A549 (cell line): ENCODE measurements at regions not wholly inside any gene's neighbourhood (a gene's known extent, or its start where the extent isn't known, plus 50 kb on each side); places are given as distances from the start of the nearest gene placed in this dataset.

Source experiments
- ATAC-seq, 2 experiments: fragments of 200-7000 bp in 1 of 2; fragments of >200 bp in 1 of 2; cut with Nextera tagmentation in 1 of 2; cut with Tn5 transposase in 1 of 2; 3 replicates each; pipeline versions ENCODE4 v1.8.0 to v1.9.1; 2018 to 2020; ENCODE audit warnings: mild to moderate bottlenecking in 1 of 2, moderate library complexity in 1 of 2
- CTCF ChIA-PET: fragments of 300-600 bp; sonication (Branson Sonifier 250); formaldehyde crosslinking; extraction: SDS; loops from one replicate; lab custom pipeline; 2021; ENCODE audit warnings: antibody characterized with exemption, inconsistent platforms; lab: Yijun Ruan, JAX
- POLR2A ChIA-PET: fragments of 350-600 bp; formaldehyde crosslinking; extraction: SDS; loops from one replicate; lab custom pipeline; 2021; ENCODE audit warnings: antibody characterized with exemption, inconsistent platforms; lab: Yijun Ruan, JAX
- DNase-seq, 2 experiments: peaks; one replicate each; pipeline versions ENCODE4 v3.0.0 to v3.0.0-alpha.2; 2011 to 2016; ENCODE audit warnings: low read depth in 1 of 2, low spot score in 1 of 2
- FAIRE-seq: peaks from 2 replicates; lab custom pipeline; 2011; peaks lifted over from hg19 to GRCh38; lab: Jason Lieb, UNC
- H3K27ac ChIP-seq, 2 experiments: fragments of >200 bp; sonication (Bioruptor Twin); formaldehyde crosslinking; 3 replicates each; pipeline ENCODE4 v1.5.1; 2016 to 2017
- H3K4me1 ChIP-seq: fragments of >200 bp; sonication (Bioruptor Twin); formaldehyde crosslinking; 3 replicates; pipeline ENCODE4 v1.6.1; 2016
- H3K4me2 ChIP-seq: fragments of >200 bp; sonication (Bioruptor Twin); formaldehyde crosslinking; 3 replicates; pipeline ENCODE4 v1.6.1; 2016
- H3K4me3 ChIP-seq: fragments of >200 bp; sonication (Bioruptor Twin); formaldehyde crosslinking; 3 replicates; pipeline ENCODE4 v1.5.1; 2016
- H3K9me3 ChIP-seq: fragments of >200 bp; sonication (Bioruptor Twin); formaldehyde crosslinking; 3 replicates; pipeline ENCODE4 v1.6.1; 2016
- BHLHE40 ChIP-seq: IDR thresholded peaks from 2 replicates; pipeline ENCODE4 v1.6.1; 2012; ENCODE audit warnings: low read depth, low read length, inconsistent platforms
- CEBPB ChIP-seq, 2 experiments: fragments of >200 bp in 1 of 2; sonication (Bioruptor Twin) in 1 of 2; formaldehyde crosslinking in 1 of 2; IDR thresholded peaks; 2 replicates each; pipeline ENCODE4 v1.6.1; 2012 to 2016
- CHD2 ChIP-seq: fragments of 150-350 bp; IDR thresholded peaks from 2 replicates; pipeline ENCODE4 v1.6.1; 2014; ENCODE audit warnings: low read length; ENCODE audit not compliant: partially characterized antibody
- ESRRA ChIP-seq: fragments of 150-350 bp; IDR thresholded peaks from 2 replicates; pipeline ENCODE4 v1.6.1; 2014; ENCODE audit warnings: mild to moderate bottlenecking, low read length, borderline replicate concordance
- FOSL2 ChIP-seq, 2 experiments: fragments of 450-650 bp in 1 of 2; fragments of >200 bp in 1 of 2; sonication (Bioruptor Twin) in 1 of 2; formaldehyde crosslinking; IDR thresholded peaks; 2 replicates each; pipeline versions ENCODE4 v1.5.0 to v1.6.1; 2016 to 2020; ENCODE audit warnings: mild to moderate bottlenecking in 1 of 2, moderate library complexity in 1 of 2
- HDAC2 ChIP-seq: fragments of 200-600 bp; sonication (generic); IDR thresholded peaks from 2 replicates; pipeline ENCODE4 v1.6.1; 2016
- HOXB13 ChIP-seq: fragments of 250-450 bp; sonication (Bioruptor Pico); IDR thresholded peaks from 2 replicates; pipeline ENCODE4 v1.5.0; 2020; ENCODE audit warnings: low read depth, mild to moderate bottlenecking, moderate library complexity
- KDM1A ChIP-seq: fragments of 200-600 bp; sonication (generic); IDR thresholded peaks from 2 replicates; pipeline ENCODE4 v1.6.1; 2016; ENCODE audit warnings: low read depth, mild to moderate bottlenecking
- MAFK ChIP-seq: fragments of 450-650 bp; IDR thresholded peaks from 2 replicates; pipeline ENCODE4 v1.6.1; 2014; ENCODE audit not compliant: partially characterized antibody
- MYC ChIP-seq: IDR thresholded peaks from 2 replicates; pipeline ENCODE4 v1.6.1; 2012; ENCODE audit warnings: mild to moderate bottlenecking, inconsistent platforms, low read length, improper control_type of control experiment, borderline replicate concordance
- NPAS2 ChIP-seq: fragments of 250-450 bp; sonication (Bioruptor Pico); IDR thresholded peaks from 2 replicates; pipeline ENCODE4 v1.8.0; 2022; ENCODE audit warnings: mild to moderate bottlenecking, moderate library complexity, borderline replicate concordance
- NR3C1 ChIP-seq: fragments of >200 bp; sonication (Bioruptor Twin); formaldehyde crosslinking; IDR thresholded peaks from 3 replicates; pipeline ENCODE4 v1.6.1; 2017
- PHF8 ChIP-seq: fragments of 200-600 bp; sonication (generic); IDR thresholded peaks from 2 replicates; pipeline ENCODE4 v1.6.1; 2016; ENCODE audit warnings: low read depth, mild to moderate bottlenecking, antibody characterized with exemption, moderate library complexity, borderline replicate concordance
- POLR2AphosphoS2 ChIP-seq: conservative IDR thresholded peaks from 2 replicates; pipeline ENCODE4 v1.6.1; 2012; ENCODE audit warnings: low read length, improper control_type of control experiment, inconsistent platforms
- RARB ChIP-seq: fragments of 250-450 bp; sonication (Bioruptor Pico); IDR thresholded peaks from 2 replicates; pipeline ENCODE4 v1.8.0; 2021; ENCODE audit warnings: mild to moderate bottlenecking, moderate library complexity
- RCOR1 ChIP-seq: fragments of 150-350 bp; IDR thresholded peaks from 2 replicates; pipeline ENCODE4 v1.6.1; 2014; ENCODE audit warnings: antibody characterized with exemption, low read length, low read depth
- RNF2 ChIP-seq: fragments of 200-600 bp; sonication (generic); IDR thresholded peaks from 2 replicates; pipeline ENCODE4 v1.6.1; 2016; ENCODE audit warnings: low read depth, mild to moderate bottlenecking, antibody characterized with exemption, moderate library complexity, borderline replicate concordance
- SMC3 ChIP-seq: fragments of >200 bp; sonication (Bioruptor Twin); formaldehyde crosslinking; IDR thresholded peaks from 3 replicates; pipeline ENCODE4 v1.6.1; 2018; ENCODE audit warnings: inconsistent platforms
- SREBF2 ChIP-seq: fragments of 450-650 bp; IDR thresholded peaks from 2 replicates; pipeline ENCODE4 v1.6.1; 2014; ENCODE audit warnings: mild to moderate bottlenecking, moderate library complexity
- TFCP2L1 ChIP-seq: fragments of 250-450 bp; sonication (Bioruptor Pico); IDR thresholded peaks from 2 replicates; pipeline ENCODE4 v1.5.0; 2021; ENCODE audit warnings: mild to moderate bottlenecking
- USF2 ChIP-seq: fragments of 450-650 bp; IDR thresholded peaks from 2 replicates; pipeline ENCODE4 v1.6.1; 2014; ENCODE audit warnings: antibody characterized with exemption
- ZNF302 ChIP-seq: fragments of 250-450 bp; sonication (Bioruptor Pico); IDR thresholded peaks from 2 replicates; pipeline ENCODE4 v1.9.0; 2021; ENCODE audit warnings: inconsistent platforms, mild to moderate bottlenecking, moderate library complexity
- ZSCAN20 ChIP-seq: fragments of 250-450 bp; sonication (Bioruptor Pico); IDR thresholded peaks from 2 replicates; pipeline ENCODE4 v1.8.0; 2022; ENCODE audit warnings: mild to moderate bottlenecking, moderate library complexity
- WGBS: methylation state at CpG from one replicate; pipeline ENCODE4 v1.1.6; 2017; ENCODE audit errors: missing lambda C conversion rate; 5-methylcytosine and 5-hydroxymethylcytosine counted together
- TF ChIP-seq, protein P1 (sequence below): IDR thresholded peaks from 2 replicates; pipeline ENCODE4 v1.6.1; 2012; ENCODE audit warnings: low read depth, borderline replicate concordance
- TF ChIP-seq, protein P2 (sequence below): fragments of >200 bp; sonication (Bioruptor Twin); formaldehyde crosslinking; IDR thresholded peaks from 3 replicates; pipeline ENCODE4 v1.5.1; 2016
- TF ChIP-seq, protein P3 (sequence below): fragments of 250-450 bp; sonication (Bioruptor Pico); IDR thresholded peaks from 2 replicates; pipeline ENCODE4 v1.5.0; 2020; ENCODE audit warnings: low read depth, mild to moderate bottlenecking, moderate library complexity
- TF ChIP-seq, protein P4 (sequence below): fragments of 200-600 bp; sonication (generic); IDR thresholded peaks from 2 replicates; pipeline ENCODE4 v1.6.1; 2016; ENCODE audit warnings: antibody characterized with exemption, mild to moderate bottlenecking, moderate library complexity

DNA sequence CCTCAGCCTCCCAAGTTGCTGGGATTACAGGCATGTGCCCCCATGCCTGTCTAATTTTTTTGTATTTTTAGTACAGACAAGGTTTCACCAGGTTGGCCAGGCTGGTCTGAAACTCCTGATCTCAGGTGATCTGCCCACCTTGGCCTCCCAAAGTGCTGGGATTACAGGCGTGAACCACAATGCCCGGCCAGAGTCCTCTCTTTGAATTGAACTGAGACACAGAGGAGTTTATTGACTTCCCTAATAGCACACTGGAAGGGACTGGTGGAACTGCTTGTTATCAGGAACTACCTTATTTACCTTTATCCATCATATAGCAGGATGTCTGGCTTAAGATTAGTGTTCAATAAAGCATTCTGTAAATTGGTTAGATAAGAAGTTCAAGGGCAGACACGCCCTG, 613.8 kb downstream of the EFNB2 start:
- Histone ChIP-seq H3K4me3 (no peak overlapping the region), H3K4me1 (peaks cover 30% of the 10 kb centered on the region), H3K27ac (no peak overlapping the region), H3K4me2 (no peak overlapping the region)
- no peak for DNase-seq
- 44% methylated on average over 3 of the region's 3 CpGs for WGBS
- ATAC-seq: no peak
- ChIA-PET POLR2A (no interaction called here), CTCF (no interaction called here)
- FAIRE-seq: no peak
- TF ChIP-seq POLR2AphosphoS2 (no peak), SMC3 (no peak), TFCP2L1 (CRISPR knock-in tag) (no peak), HDAC2 (no peak), ZNF302 (CRISPR knock-in tag) (no peak), RNF2 (no peak), SREBF2 (no peak), CEBPB (IDR thresholded peaks at IDR 0.05) (no peak), ESRRA (no peak), KDM1A (no peak), NR3C1 (no peak), RARB (no peak)
- TF ChIP-seq, protein P1, sequence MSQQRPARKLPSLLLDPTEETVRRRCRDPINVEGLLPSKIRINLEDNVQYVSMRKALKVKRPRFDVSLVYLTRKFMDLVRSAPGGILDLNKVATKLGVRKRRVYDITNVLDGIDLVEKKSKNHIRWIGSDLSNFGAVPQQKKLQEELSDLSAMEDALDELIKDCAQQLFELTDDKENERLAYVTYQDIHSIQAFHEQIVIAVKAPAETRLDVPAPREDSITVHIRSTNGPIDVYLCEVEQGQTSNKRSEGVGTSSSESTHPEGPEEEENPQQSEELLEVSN: no peak
- TF ChIP-seq, protein P2, sequence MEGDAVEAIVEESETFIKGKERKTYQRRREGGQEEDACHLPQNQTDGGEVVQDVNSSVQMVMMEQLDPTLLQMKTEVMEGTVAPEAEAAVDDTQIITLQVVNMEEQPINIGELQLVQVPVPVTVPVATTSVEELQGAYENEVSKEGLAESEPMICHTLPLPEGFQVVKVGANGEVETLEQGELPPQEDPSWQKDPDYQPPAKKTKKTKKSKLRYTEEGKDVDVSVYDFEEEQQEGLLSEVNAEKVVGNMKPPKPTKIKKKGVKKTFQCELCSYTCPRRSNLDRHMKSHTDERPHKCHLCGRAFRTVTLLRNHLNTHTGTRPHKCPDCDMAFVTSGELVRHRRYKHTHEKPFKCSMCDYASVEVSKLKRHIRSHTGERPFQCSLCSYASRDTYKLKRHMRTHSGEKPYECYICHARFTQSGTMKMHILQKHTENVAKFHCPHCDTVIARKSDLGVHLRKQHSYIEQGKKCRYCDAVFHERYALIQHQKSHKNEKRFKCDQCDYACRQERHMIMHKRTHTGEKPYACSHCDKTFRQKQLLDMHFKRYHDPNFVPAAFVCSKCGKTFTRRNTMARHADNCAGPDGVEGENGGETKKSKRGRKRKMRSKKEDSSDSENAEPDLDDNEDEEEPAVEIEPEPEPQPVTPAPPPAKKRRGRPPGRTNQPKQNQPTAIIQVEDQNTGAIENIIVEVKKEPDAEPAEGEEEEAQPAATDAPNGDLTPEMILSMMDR: no peak
- TF ChIP-seq, protein P3, sequence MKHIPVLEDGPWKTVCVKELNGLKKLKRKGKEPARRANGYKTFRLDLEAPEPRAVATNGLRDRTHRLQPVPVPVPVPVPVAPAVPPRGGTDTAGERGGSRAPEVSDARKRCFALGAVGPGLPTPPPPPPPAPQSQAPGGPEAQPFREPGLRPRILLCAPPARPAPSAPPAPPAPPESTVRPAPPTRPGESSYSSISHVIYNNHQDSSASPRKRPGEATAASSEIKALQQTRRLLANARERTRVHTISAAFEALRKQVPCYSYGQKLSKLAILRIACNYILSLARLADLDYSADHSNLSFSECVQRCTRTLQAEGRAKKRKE: no peak
- TF ChIP-seq, protein P4, sequence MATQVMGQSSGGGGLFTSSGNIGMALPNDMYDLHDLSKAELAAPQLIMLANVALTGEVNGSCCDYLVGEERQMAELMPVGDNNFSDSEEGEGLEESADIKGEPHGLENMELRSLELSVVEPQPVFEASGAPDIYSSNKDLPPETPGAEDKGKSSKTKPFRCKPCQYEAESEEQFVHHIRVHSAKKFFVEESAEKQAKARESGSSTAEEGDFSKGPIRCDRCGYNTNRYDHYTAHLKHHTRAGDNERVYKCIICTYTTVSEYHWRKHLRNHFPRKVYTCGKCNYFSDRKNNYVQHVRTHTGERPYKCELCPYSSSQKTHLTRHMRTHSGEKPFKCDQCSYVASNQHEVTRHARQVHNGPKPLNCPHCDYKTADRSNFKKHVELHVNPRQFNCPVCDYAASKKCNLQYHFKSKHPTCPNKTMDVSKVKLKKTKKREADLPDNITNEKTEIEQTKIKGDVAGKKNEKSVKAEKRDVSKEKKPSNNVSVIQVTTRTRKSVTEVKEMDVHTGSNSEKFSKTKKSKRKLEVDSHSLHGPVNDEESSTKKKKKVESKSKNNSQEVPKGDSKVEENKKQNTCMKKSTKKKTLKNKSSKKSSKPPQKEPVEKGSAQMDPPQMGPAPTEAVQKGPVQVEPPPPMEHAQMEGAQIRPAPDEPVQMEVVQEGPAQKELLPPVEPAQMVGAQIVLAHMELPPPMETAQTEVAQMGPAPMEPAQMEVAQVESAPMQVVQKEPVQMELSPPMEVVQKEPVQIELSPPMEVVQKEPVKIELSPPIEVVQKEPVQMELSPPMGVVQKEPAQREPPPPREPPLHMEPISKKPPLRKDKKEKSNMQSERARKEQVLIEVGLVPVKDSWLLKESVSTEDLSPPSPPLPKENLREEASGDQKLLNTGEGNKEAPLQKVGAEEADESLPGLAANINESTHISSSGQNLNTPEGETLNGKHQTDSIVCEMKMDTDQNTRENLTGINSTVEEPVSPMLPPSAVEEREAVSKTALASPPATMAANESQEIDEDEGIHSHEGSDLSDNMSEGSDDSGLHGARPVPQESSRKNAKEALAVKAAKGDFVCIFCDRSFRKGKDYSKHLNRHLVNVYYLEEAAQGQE: no peak
- TF ChIP-seq, all 56 proteins: peak for 0
- H3K9me3 ChIP-seq: no peaks in the 10 kb centered on the region

DNA sequence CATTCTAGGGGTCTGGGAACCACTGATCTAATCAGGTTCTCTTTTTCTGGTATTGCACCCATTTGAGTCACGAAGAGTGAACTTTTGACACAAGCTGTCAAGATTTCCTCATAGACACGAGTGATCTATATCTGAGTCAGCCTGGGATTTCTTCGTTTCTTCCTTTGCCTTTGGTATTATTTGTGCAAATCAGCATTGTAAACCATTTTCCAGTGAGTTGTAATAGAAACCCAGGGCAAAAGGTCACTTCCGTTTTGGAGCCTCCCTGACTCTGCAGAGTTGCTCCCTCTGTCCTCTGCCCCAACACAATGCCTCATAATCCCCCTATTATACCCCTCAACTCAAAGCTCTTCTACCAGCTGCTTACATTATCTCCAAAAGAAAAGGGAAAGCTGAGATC, 615.1 kb downstream of the EFNB2 start:
- Histone ChIP-seq H3K4me3 (no peak overlapping the region), H3K27ac (peak overlapping the region in 1 of 2 experiments; percentile 52; a peak in 1 of 6 replicates), H3K4me1 (peaks cover 21% of the 10 kb centered on the region), H3K4me2 (peak overlapping the region; percentile 88), H3K9me3 (no peaks in the 10 kb centered on the region)
- POLR2A ChIA-PET: no interaction called here
- WGBS: 3% methylated on average over 4 of the region's 4 CpGs
- FAIRE-seq (no peak), DNase-seq (peak in 1 of 2 experiments; percentile 58), ATAC-seq (peak in 1 of 2 experiments; percentile 51; a peak in 2 of 6 replicates)
- CTCF ChIA-PET: interaction anchor here (0.6 kb wide), 1 partner anchor 110 kb away, joined by 3 read pairs; no protein-coding TSS in a partner anchor
- TF ChIP-seq MYC (no peak), FOSL2 (IDR thresholded peaks at IDR 0.05) (peak; percentile 51; the same call in 1 of the 2 replicates), FOSL2 (CRISPR knock-in tag; IDR thresholded peaks at IDR 0.05) (peak; percentile 54), PHF8 (no peak), ESRRA (no peak), ZSCAN20 (CRISPR knock-in tag) (no peak), HOXB13 (no peak), RCOR1 (no peak), CHD2 (no peak), TFCP2L1 (CRISPR knock-in tag) (no peak), USF2 (no peak), NPAS2 (CRISPR knock-in tag) (no peak), MAFK (peak; percentile 53), BHLHE40 (no peak)
- TF ChIP-seq, protein P4: no peak
